ENCODE measurements at regions not wholly inside any gene's neighbourhood (a gene's known extent, or its start where the extent isn't known, plus 50 kb on each side); places are given as distances from the start of the nearest gene placed in this dataset.

GRCh38 chr3:36058404-36059030 is 321.8 kb upstream of the STAC start:
- Histone ChIP-seq H3K4me1 (ENCODE audit: insufficient read depth, low read length, poor library complexity, severe bottlenecking) (no peaks in the 10 kb centered on the region), H4K20me1 (ENCODE audit: insufficient read depth, low read length, poor library complexity, severe bottlenecking) (no peaks in the 10 kb centered on the region), H3K9me2 (replicated peaks; ENCODE audit: low read depth, low read length) (no peaks in the 10 kb centered on the region), H3K4me2 (ENCODE audit: low read depth, low read length, poor library complexity, severe bottlenecking) (no peak overlapping the region), H3K79me2 (ENCODE audit: insufficient read depth, low read length) (no peaks in the 10 kb centered on the region), H3K9me3 (ENCODE audit: insufficient read depth, low read depth, low read length) (peaks cover 13% of the 10 kb centered on the region; the same call in 1 of the 2 replicates), H3K4me3 (ENCODE audit: low read length, poor library complexity, severe bottlenecking) (no peak overlapping the region), H3K27me3 (ENCODE audit: insufficient read depth, low read length, poor library complexity, severe bottlenecking) (no peaks in the 10 kb centered on the region), H3K9ac (ENCODE audit: low read depth, low read length, poor library complexity, severe bottlenecking) (no peak overlapping the region), H2AFZ (ENCODE audit: low read length) (no peak overlapping the region), H3F3A (ENCODE audit: low read depth) (no peaks in the 10 kb centered on the region), H3K36me3 (ENCODE audit: insufficient read depth, low read length) (no peaks in the 10 kb centered on the region)
- TF ChIP-seq EZH2phosphoT487 (IDR thresholded peaks at IDR 0.05; ENCODE audit: borderline replicate concordance) (no peak), CTCF (conservative IDR thresholded peaks at IDR 0.05; ENCODE audit: low read length) (no peak)

GRCh38 chr3:36060950-36061349 is 319.4 kb upstream of the STAC start:
- Histone ChIP-seq H3K4me1 (ENCODE audit: insufficient read depth, low read length, poor library complexity, severe bottlenecking) (peaks cover 8% of the 10 kb centered on the region), H3F3A (ENCODE audit: low read depth) (no peaks in the 10 kb centered on the region), H3K4me3 (ENCODE audit: low read length, poor library complexity, severe bottlenecking) (no peak overlapping the region), H4K20me1 (ENCODE audit: insufficient read depth, low read length, poor library complexity, severe bottlenecking) (no peaks in the 10 kb centered on the region), H3K79me2 (ENCODE audit: insufficient read depth, low read length) (no peaks in the 10 kb centered on the region), H3K9me3 (ENCODE audit: insufficient read depth, low read depth, low read length) (no peaks in the 10 kb centered on the region), H2AFZ (ENCODE audit: low read length) (no peak overlapping the region), H3K9ac (ENCODE audit: low read depth, low read length, poor library complexity, severe bottlenecking) (no peak overlapping the region), H3K27me3 (ENCODE audit: insufficient read depth, low read length, poor library complexity, severe bottlenecking) (no peaks in the 10 kb centered on the region), H3K9me2 (replicated peaks; ENCODE audit: low read depth, low read length) (no peaks in the 10 kb centered on the region), H3K36me3 (ENCODE audit: insufficient read depth, low read length) (no peaks in the 10 kb centered on the region), H3K4me2 (ENCODE audit: low read depth, low read length, poor library complexity, severe bottlenecking) (no peak overlapping the region)
- TF ChIP-seq EZH2phosphoT487 (IDR thresholded peaks at IDR 0.05; ENCODE audit: borderline replicate concordance) (no peak), CTCF (conservative IDR thresholded peaks at IDR 0.05; ENCODE audit: low read length) (no peak)

DNA sequence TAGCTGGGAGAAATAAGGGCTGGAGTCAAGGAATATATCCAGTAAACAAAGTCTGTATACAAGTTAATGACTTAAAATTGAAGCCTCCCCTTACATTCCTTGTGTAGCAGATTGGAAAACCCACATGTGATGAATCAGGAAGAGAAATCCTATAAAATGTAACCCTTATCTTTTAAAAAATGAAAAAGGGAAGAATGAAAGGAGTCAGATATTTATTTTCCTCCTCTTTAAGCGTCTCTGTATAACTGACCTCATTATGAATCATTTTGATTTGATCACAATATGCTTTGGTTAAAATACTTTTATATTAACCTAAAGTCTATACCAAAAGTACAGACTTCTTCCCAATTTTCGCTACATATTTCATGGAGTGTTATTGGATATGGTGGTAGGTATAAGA is 316.3 kb upstream of the STAC start:
- Histone ChIP-seq H3K9ac (ENCODE audit: low read depth, low read length, poor library complexity, severe bottlenecking) (no peak overlapping the region), H2AFZ (ENCODE audit: low read length) (0 out of 2 replicates have a peak overlapping the region, but pooled peaks have one; percentile 40), H3K9me3 (ENCODE audit: insufficient read depth, low read depth, low read length) (no peaks in the 10 kb centered on the region), H3K9me2 (replicated peaks; ENCODE audit: low read depth, low read length) (no peaks in the 10 kb centered on the region), H3F3A (ENCODE audit: low read depth) (no peaks in the 10 kb centered on the region), H3K4me2 (ENCODE audit: low read depth, low read length, poor library complexity, severe bottlenecking) (no peak overlapping the region), H3K27me3 (ENCODE audit: insufficient read depth, low read length, poor library complexity, severe bottlenecking) (no peaks in the 10 kb centered on the region), H3K4me1 (ENCODE audit: insufficient read depth, low read length, poor library complexity, severe bottlenecking) (peaks cover 8% of the 10 kb centered on the region), H3K79me2 (ENCODE audit: insufficient read depth, low read length) (no peaks in the 10 kb centered on the region), H3K4me3 (ENCODE audit: low read length, poor library complexity, severe bottlenecking) (no peak overlapping the region), H3K36me3 (ENCODE audit: insufficient read depth, low read length) (no peaks in the 10 kb centered on the region), H4K20me1 (ENCODE audit: insufficient read depth, low read length, poor library complexity, severe bottlenecking) (no peaks in the 10 kb centered on the region)
- TF ChIP-seq EZH2phosphoT487 (IDR thresholded peaks at IDR 0.05; ENCODE audit: borderline replicate concordance), result no peak
- TF ChIP-seq CTCF (conservative IDR thresholded peaks at IDR 0.05; ENCODE audit: low read length), result no peak
